HFFc6 (cell line): ENCODE measurements at regions not wholly inside any gene's neighbourhood (a gene's known extent, or its start where the extent isn't known, plus 50 kb on each side); places are given as distances from the start of the nearest gene placed in this dataset.

Experiments used
- DNase-seq: peaks from one replicate; pipeline ENCODE4 v3.0.0-alpha.2; 2018
- H3K27ac Mint-ChIP-seq: 2 replicates; pipeline ENCODE4 v1.8.0; 2020; ENCODE audit warnings: mild to moderate bottlenecking, mixed read lengths
- H3K27me3 Mint-ChIP-seq: 2 replicates; pipeline ENCODE4 v1.8.0; 2021; ENCODE audit warnings: mild to moderate bottlenecking, moderate library complexity, mixed read lengths; ENCODE audit not compliant: insufficient read depth
- H3K36me3 Mint-ChIP-seq: 2 replicates; pipeline ENCODE4 v1.8.0; 2021; ENCODE audit warnings: low read depth, mixed read lengths
- H3K4me1 Mint-ChIP-seq: 2 replicates; pipeline ENCODE4 v1.8.0; 2020; ENCODE audit warnings: low read depth, mixed read lengths
- H3K4me3 Mint-ChIP-seq: 2 replicates; pipeline ENCODE4 v1.8.0; 2020; ENCODE audit warnings: mild to moderate bottlenecking, moderate library complexity, mixed read lengths
- H3K9me3 Mint-ChIP-seq: 2 replicates; pipeline ENCODE4 v1.8.0; 2020; ENCODE audit warnings: mild to moderate bottlenecking, mixed read lengths
- TF ChIP-seq, protein P1 (sequence below): fragments of 200-600 bp; sonication (generic); IDR thresholded peaks from 2 replicates; pipeline ENCODE4 v1.5.0; 2021; ENCODE audit warnings: antibody characterized with exemption, mild to moderate bottlenecking

DNA sequence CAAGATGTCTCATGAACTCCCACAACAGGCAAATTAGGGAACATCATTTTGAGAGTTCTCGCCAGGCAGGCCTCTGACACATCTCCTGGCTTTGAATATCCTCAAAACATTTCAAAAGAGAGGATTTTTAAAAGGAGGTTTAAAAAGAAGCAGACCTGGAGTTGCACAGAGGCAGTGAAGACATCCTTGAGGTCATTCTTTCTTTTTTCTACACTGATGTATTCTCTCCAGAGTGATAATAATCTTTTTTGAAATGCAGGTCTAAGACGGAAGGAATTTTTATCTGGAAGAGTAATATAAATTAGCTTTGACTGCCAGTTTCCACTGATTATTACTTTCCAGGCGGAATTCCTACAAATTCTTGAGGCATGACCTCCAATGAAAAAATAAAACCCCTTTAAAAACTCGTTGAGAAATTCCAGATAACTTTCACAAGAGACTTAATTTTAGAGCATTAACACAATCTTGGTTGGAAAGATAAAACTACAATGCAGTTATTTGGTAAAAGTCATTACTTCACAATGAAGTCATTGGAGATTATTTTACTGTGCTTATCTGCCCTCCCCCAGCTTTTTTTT lies 125.0 kb downstream of the LYPLAL1 start:
- Mint-ChIP-seq H3K4me1 (peaks cover 53% of the 10 kb centered on the region; the same call in 1 of the 2 replicates), H3K27me3 (no peaks in the 10 kb centered on the region; the same call in none of the 2 replicates), H3K4me3 (no peak overlapping the region; the same call in 1 of the 2 replicates), H3K36me3 (no peaks in the 10 kb centered on the region), H3K27ac (peak overlapping the region; percentile 60; the same call in 1 of the 2 replicates), H3K9me3 (no peaks in the 10 kb centered on the region)
- DNase-seq: peak; percentile 74
- TF ChIP-seq, protein P1, sequence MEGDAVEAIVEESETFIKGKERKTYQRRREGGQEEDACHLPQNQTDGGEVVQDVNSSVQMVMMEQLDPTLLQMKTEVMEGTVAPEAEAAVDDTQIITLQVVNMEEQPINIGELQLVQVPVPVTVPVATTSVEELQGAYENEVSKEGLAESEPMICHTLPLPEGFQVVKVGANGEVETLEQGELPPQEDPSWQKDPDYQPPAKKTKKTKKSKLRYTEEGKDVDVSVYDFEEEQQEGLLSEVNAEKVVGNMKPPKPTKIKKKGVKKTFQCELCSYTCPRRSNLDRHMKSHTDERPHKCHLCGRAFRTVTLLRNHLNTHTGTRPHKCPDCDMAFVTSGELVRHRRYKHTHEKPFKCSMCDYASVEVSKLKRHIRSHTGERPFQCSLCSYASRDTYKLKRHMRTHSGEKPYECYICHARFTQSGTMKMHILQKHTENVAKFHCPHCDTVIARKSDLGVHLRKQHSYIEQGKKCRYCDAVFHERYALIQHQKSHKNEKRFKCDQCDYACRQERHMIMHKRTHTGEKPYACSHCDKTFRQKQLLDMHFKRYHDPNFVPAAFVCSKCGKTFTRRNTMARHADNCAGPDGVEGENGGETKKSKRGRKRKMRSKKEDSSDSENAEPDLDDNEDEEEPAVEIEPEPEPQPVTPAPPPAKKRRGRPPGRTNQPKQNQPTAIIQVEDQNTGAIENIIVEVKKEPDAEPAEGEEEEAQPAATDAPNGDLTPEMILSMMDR: no peak

DNA sequence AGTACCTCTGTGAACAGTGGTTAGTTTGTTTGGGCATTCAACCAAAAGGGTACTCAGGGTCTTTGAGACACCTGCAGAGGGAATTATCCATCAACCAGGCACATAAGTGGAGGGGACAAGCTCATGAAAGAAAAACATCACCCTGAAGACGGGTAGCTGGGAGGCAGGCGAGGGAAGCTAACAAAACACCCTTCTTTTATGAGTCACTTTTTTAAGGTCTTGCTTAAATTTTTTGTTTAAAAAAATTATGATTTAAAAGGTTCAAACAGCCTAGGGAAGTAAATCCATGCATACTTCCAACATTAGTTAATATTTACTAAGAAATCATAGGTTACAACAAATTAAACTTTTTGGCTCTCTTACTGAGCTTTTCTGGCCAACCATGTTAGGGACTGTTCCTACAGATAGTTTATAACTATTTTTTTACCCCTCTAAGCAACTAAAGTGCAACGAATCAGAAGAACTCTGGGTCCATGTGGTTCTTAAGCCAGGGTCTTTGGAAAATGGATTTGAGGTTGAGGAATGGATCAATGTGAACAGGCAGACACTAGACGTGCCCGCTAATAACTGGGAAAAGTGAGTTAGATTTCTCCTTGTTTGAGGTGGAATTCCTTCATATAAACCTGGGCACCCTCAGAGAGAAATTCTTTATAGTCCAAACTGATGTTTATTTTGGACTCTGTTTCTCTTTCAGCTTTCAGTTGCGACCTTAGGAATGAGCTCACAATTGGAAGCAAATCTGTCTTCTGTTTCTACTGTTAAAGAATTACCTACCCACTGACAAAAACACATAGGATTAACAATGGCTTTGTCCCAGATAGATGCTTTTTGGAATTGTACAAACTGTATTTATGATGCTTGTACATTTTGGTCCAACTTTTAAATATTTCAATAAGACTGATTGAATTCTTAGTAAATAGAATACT lies 123.0 kb downstream of the LYPLAL1 start:
- no peaks in the 10 kb centered on the region; the same call in none of the 2 replicates for H3K27me3 Mint-ChIP-seq
- peak; percentile 25 for DNase-seq
- H3K27ac Mint-ChIP-seq: peak overlapping the region; percentile 36; the same call in 1 of the 2 replicates

DNA sequence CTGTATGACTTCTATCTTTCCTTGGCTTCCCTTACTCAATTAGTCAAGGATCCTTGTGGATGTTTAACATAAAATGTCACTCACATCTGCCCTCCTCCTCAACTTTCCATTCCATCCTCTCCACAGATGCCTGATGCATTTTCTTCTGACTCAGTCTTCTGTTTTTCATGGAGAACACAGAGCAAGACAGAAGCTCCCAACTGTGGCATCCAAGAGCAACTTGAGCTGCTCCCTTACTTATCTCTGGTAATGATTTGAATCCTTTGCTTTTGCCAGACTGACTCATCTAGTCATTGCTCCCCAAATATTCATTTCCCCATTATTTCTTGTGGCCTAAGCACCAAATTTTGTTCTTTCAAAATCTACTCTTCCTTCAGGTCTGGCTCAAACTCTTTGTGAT lies 120.6 kb downstream of the LYPLAL1 start:
- peak; percentile 43 for DNase-seq
- TF ChIP-seq, protein P1: no peak
- no peak overlapping the region for H3K4me3 Mint-ChIP-seq
- H3K9me3 Mint-ChIP-seq: no peaks in the 10 kb centered on the region; the same call in 1 of the 2 replicates
- H3K27ac Mint-ChIP-seq: peak overlapping the region; percentile 0; the same call in 1 of the 2 replicates
- H3K36me3 Mint-ChIP-seq: no peaks in the 10 kb centered on the region
- H3K4me1 Mint-ChIP-seq: peaks cover 43% of the 10 kb centered on the region; the same call in 1 of the 2 replicates
- no peaks in the 10 kb centered on the region; the same call in none of the 2 replicates for H3K27me3 Mint-ChIP-seq

More for the DNA sequence above, 123.0 kb downstream of the LYPLAL1 start:
- TF ChIP-seq, protein P1: no peak
- Mint-ChIP-seq H3K9me3 (no peaks in the 10 kb centered on the region; the same call in 1 of the 2 replicates), H3K4me3 (no peak overlapping the region), H3K4me1 (peaks cover 47% of the 10 kb centered on the region; the same call in 1 of the 2 replicates), H3K36me3 (no peaks in the 10 kb centered on the region)

DNA sequence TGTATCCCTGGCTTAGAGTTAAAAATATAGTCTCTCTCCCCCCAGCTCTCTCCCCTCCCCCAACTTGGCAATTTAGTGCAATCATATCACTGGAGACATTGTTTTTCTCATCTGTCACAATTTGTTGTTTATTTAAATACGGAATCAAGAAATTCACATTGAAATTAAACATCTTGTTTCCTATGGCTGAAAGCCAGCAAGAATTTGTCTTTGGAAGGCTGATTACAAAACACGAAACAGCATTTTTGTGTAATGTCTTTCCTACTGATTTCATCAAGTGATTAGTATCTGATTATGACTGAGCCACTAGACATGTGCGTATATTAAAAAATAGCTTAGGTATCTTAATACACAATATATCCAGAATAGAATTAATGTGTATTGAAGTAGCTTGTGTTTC lies 119.7 kb downstream of the LYPLAL1 start:
- Mint-ChIP-seq H3K9me3 (no peaks in the 10 kb centered on the region; the same call in 1 of the 2 replicates), H3K27me3 (no peaks in the 10 kb centered on the region; the same call in none of the 2 replicates), H3K4me1 (peaks cover 34% of the 10 kb centered on the region; the same call in 1 of the 2 replicates), H3K36me3 (no peaks in the 10 kb centered on the region), H3K27ac (no peak overlapping the region), H3K4me3 (no peak overlapping the region)
- no peak for DNase-seq
- TF ChIP-seq, protein P1: no peak

DNA sequence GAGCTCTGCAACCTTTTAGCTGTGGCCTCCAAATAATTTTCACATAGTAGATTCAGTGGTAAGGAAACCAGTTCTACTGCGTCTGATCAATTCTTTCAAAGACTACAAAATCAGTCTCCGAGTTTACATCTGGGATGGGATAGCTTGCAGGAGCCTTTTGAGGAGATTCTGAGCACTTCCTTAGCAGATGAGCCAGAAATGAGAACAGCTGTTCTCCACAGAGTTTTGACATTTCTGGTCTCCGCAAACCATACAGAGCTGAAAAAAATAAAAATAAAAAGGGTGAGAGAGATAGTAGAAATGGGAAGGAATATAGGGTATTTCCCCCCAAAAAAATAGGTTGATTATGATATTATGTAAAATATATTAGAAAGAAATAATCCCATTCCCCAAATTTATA lies 119.3 kb downstream of the LYPLAL1 start:
- TF ChIP-seq, protein P1: no peak
- no peak for DNase-seq
- Mint-ChIP-seq H3K27me3 (no peaks in the 10 kb centered on the region; the same call in 1 of the 2 replicates), H3K36me3 (no peaks in the 10 kb centered on the region), H3K4me3 (no peak overlapping the region), H3K4me1 (peaks cover 31% of the 10 kb centered on the region; the same call in 1 of the 2 replicates), H3K9me3 (no peaks in the 10 kb centered on the region; the same call in 1 of the 2 replicates), H3K27ac (no peak overlapping the region)
